ENCODE measurements at regions not wholly inside any gene's neighbourhood (a gene's known extent, or its start where the extent isn't known, plus 50 kb on each side); places are given as distances from the start of the nearest gene placed in this dataset.

DNA sequence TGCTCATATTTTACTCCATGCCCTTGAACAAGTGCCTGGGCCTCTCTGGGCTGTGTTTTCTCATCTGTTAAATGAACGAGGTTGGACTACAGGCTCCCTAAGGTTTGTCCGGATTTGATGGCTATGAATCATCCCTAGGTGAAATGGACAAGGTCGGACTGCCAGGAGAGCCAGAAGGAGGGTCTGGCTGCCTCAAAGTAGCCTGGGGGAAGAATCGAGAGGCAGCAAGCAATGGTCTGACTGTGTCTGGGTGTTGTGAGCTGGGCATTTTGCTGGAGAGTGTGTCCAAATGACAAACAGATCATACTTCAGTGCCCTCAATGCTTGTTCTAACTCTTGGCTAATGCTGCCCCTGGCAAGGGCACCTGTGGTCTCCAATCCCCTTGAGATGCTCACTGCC, 730.9 kb downstream of the PTPRU start:
- no peak for TF ChIP-seq GATA3 (IDR thresholded peaks at IDR 0.05; ENCODE audit: low read depth, low read length)
- no peak for TF ChIP-seq GATA2 (IDR thresholded peaks at IDR 0.05; ENCODE audit: low read depth, low read length)

Data from SH-SY5Y (cell line).